GM12878 (cell line): ENCODE measurements at regions not wholly inside any gene's neighbourhood (a gene's known extent, or its start where the extent isn't known, plus 50 kb on each side); places are given as distances from the start of the nearest gene placed in this dataset.

Source experiments
- ATAC-seq: fragments of 200-7000 bp; cut with Tn5 transposase; 3 replicates; pipeline ENCODE4 v1.9.1; 2020; ENCODE audit warnings: mild to moderate bottlenecking, moderate library complexity
- BruUV-seq: library from RNA; stranded (reverse); fragments of 400-500 nt; replicated peaks from 2 replicates; lab custom pipeline; 2021; lab: Mats Ljungman, UMichigan
- CTCF ChIA-PET: fragments of 300-600 bp; sonication (Branson Sonifier 250); formaldehyde crosslinking; extraction: SDS; loops from one replicate; lab custom pipeline; 2021; ENCODE audit warnings: inconsistent platforms; lab: Yijun Ruan, JAX
- POLR2A ChIA-PET: fragments of 350-600 bp; formaldehyde crosslinking; extraction: SDS; loops from one replicate; lab custom pipeline; 2021; ENCODE audit warnings: inconsistent platforms; lab: Charles Lee
- RAD21 ChIA-PET: fragments of 300-600 bp; sonication (Branson Sonifier 250); formaldehyde crosslinking; loops from one replicate; lab custom pipeline; 2023; ENCODE audit warnings: antibody characterized with exemption; ENCODE audit not compliant: unreplicated experiment; lab: Charles Lee
- SMC1A ChIA-PET: fragments of 300-600 bp; sonication (Branson Sonifier 250); formaldehyde crosslinking; loops from one replicate; lab custom pipeline; 2023; ENCODE audit not compliant: unreplicated experiment, uncharacterized antibody; lab: Charles Lee
- DNase-seq: peaks from one replicate; pipeline ENCODE4 v3.0.0-alpha.2; 2011; ENCODE audit warnings: low read depth, low spot score
- FAIRE-seq: peaks from 3 replicates; lab custom pipeline; 2011; peaks lifted over from hg19 to GRCh38; lab: Jason Lieb, UNC
- H2AFZ ChIP-seq: 2 replicates; pipeline ENCODE4 v1.6.0; 2011; ENCODE audit warnings: low read depth, low read length, control low read depth; ENCODE audit not compliant: control insufficient read depth
- H3K27ac ChIP-seq: 2 replicates; pipeline ENCODE4 v1.5.1; 2011; ENCODE audit warnings: control low read depth; ENCODE audit not compliant: control insufficient read depth, insufficient read depth
- H3K27me3 ChIP-seq, 2 experiments: replicated peaks in 1 of 2; 2 replicates each; pipeline versions ENCODE4 v1.6.0 to v1.6.1; 2011; ENCODE audit warnings: low read length in 1 of 2; ENCODE audit not compliant: control insufficient read depth in 2 of 2, insufficient read depth in 2 of 2
- H3K36me3 ChIP-seq, 2 experiments: 2 replicates each; pipeline ENCODE4 v1.5.1; 2011; ENCODE audit warnings: low read length in 1 of 2; ENCODE audit not compliant: control insufficient read depth in 2 of 2, insufficient read depth in 2 of 2
- H3K4me1 ChIP-seq: 2 replicates; pipeline ENCODE4 v1.6.1; 2011; ENCODE audit warnings: mild to moderate bottlenecking, low read length, moderate library complexity, mixed read lengths; ENCODE audit not compliant: control insufficient read depth, insufficient read depth
- H3K4me2 ChIP-seq: 2 replicates; pipeline ENCODE4 v1.6.0; 2011; ENCODE audit warnings: control low read depth; ENCODE audit not compliant: control insufficient read depth, insufficient read depth
- H3K4me3 ChIP-seq: fragments of 200-600 bp; sonication (generic); 2 replicates; pipeline ENCODE4 v1.5.1; 2016
- H3K79me2 ChIP-seq: 2 replicates; pipeline ENCODE4 v1.6.0; 2011; ENCODE audit warnings: low read length; ENCODE audit not compliant: control insufficient read depth, insufficient read depth
- H3K9ac ChIP-seq: 2 replicates; pipeline ENCODE4 v1.8.0; 2011; ENCODE audit warnings: low read length, control low read depth, mixed read lengths; ENCODE audit not compliant: control insufficient read depth, insufficient read depth
- H3K9me3 ChIP-seq: replicated peaks from 3 replicates; pipeline ENCODE4 v1.5.1; 2011; ENCODE audit warnings: mild to moderate bottlenecking, low read length; ENCODE audit not compliant: control insufficient read depth, insufficient read depth
- H4K20me1 ChIP-seq: 2 replicates; pipeline ENCODE4 v1.6.0; 2011; ENCODE audit not compliant: control insufficient read depth, insufficient read depth
- CBX5 ChIP-seq: sonication (generic); IDR thresholded peaks from 2 replicates; pipeline ENCODE4 v1.6.1; 2016; ENCODE audit warnings: low read depth, moderate library complexity, mild to moderate bottlenecking, inconsistent platforms
- CEBPB ChIP-seq, 2 experiments: fragments of 150-350 bp in 1 of 2; IDR thresholded peaks; 2 replicates each; pipeline ENCODE4 v1.6.1; 2012 to 2014; ENCODE audit warnings: low read depth in 2 of 2, low read length in 2 of 2, borderline replicate concordance in 1 of 2, inconsistent platforms in 1 of 2
- HDAC6 ChIP-seq: fragments of 200-600 bp; sonication (generic); IDR thresholded peaks from one replicate; pipeline ENCODE4 v1.8.0; 2017; ENCODE audit warnings: antibody characterized with exemption; ENCODE audit not compliant: unreplicated experiment
- IKZF1 ChIP-seq: fragments of 450-650 bp; conservative IDR thresholded peaks from 2 replicates; pipeline ENCODE4 v1.6.1; 2017; ENCODE audit warnings: antibody characterized with exemption, mild to moderate bottlenecking
- MEF2B ChIP-seq: fragments of 450-650 bp; IDR thresholded peaks from 2 replicates; pipeline ENCODE4 v1.6.1; 2018; ENCODE audit warnings: mild to moderate bottlenecking, moderate library complexity; ENCODE audit not compliant: partially characterized antibody, poor library complexity, severe bottlenecking
- NBN ChIP-seq: fragments of 450-650 bp; IDR thresholded peaks from 2 replicates; pipeline ENCODE4 v1.6.1; 2016
- NFYB ChIP-seq: IDR thresholded peaks from 2 replicates; pipeline ENCODE4 v1.6.1; 2011; ENCODE audit warnings: low read depth, mild to moderate bottlenecking, low read length, improper control_type of control experiment, moderate library complexity; ENCODE audit not compliant: insufficient read depth
- NR2C1 ChIP-seq: fragments of 450-650 bp; IDR thresholded peaks from 2 replicates; pipeline ENCODE4 v1.6.1; 2017; ENCODE audit warnings: antibody characterized with exemption, mild to moderate bottlenecking, moderate library complexity
- RAD51 ChIP-seq: fragments of 450-650 bp; IDR thresholded peaks from 2 replicates; pipeline ENCODE4 v1.6.1; 2016; ENCODE audit warnings: moderate library complexity, mild to moderate bottlenecking, inconsistent platforms
- SIN3A ChIP-seq: IDR thresholded peaks from 2 replicates; pipeline ENCODE4 v1.6.1; 2012; ENCODE audit warnings: low read depth, low read length, improper control_type of control experiment
- SREBF2 ChIP-seq: IDR thresholded peaks from 2 replicates; pipeline ENCODE4 v1.6.1; 2012; ENCODE audit warnings: mild to moderate bottlenecking, low read length
- STAT1 ChIP-seq: fragments of 450-650 bp; conservative IDR thresholded peaks from 2 replicates; pipeline ENCODE4 v1.6.1; 2014; ENCODE audit warnings: antibody characterized with exemption, mild to moderate bottlenecking
- YY1 ChIP-seq: IDR thresholded peaks from 2 replicates; pipeline ENCODE4 v1.6.1; 2011; ENCODE audit warnings: low read depth, mild to moderate bottlenecking, low read length
- ZNF384 ChIP-seq: IDR thresholded peaks from 2 replicates; pipeline ENCODE4 v1.6.1; 2012; ENCODE audit warnings: low read depth, mild to moderate bottlenecking, low read length, improper control_type of control experiment, borderline replicate concordance
- WGBS: methylation state at CpG from one replicate; pipeline ENCODE4 v1.1.6; 2016; ENCODE audit warnings: low lambda C conversion rate; ENCODE audit not compliant: insufficient replicate concordance, insufficient coverage; ENCODE audit errors: missing lambda C conversion rate; 5-methylcytosine and 5-hydroxymethylcytosine counted together
- in situ Hi-C: fragments of 300-500 bp; cut with MboI; formaldehyde crosslinking; loops from 9 replicates; pipeline ENCODE4 v1.14.3; 2018; ENCODE audit warnings: mixed read lengths
- intact Hi-C: fragments of 100-400 bp; cut with micrococcal nuclease; formaldehyde crosslinking; loops from one replicate; pipeline ENCODE4 v1.14.2; 2022; ENCODE audit not compliant: unreplicated experiment
- TF ChIP-seq, protein P1 (sequence below): fragments of 450-650 bp; IDR thresholded peaks from 2 replicates; pipeline ENCODE4 v1.6.1; 2018; ENCODE audit warnings: mild to moderate bottlenecking, low read depth, moderate library complexity; ENCODE audit not compliant: partially characterized antibody
- TF ChIP-seq, protein P2 (sequence below): fragments of 450-650 bp; formaldehyde crosslinking; IDR thresholded peaks from 2 replicates; pipeline ENCODE4 v1.5.0; 2022; ENCODE audit warnings: mild to moderate bottlenecking, missing genetic modification characterization
- TF ChIP-seq, protein P3 (sequence below): fragments of 450-650 bp; IDR thresholded peaks from 2 replicates; pipeline ENCODE4 v1.6.1; 2017; ENCODE audit warnings: mild to moderate bottlenecking, low read depth, inconsistent platforms; ENCODE audit not compliant: poor library complexity, severe bottlenecking

DNA sequence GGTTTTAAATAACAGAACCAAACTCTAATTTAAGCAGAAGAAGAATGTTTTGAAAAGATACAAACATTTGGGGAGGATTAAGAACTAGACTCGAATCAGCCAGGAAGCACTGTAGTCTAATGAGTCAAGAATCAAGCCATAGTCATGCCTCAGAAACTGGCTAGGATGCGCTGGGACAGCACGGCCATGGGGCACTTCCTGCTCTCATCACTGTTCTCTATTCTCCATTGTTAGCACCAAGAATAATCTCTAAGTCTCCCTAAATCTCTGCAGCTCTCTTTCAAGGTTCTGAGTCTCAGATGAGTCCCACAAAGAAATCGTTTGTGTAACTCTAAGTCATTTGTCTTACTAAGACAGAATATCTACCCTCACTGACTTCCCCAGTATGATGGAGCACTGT lies 399.0 kb upstream of the KCNMB2 start (continued):
- TF ChIP-seq, protein P1, sequence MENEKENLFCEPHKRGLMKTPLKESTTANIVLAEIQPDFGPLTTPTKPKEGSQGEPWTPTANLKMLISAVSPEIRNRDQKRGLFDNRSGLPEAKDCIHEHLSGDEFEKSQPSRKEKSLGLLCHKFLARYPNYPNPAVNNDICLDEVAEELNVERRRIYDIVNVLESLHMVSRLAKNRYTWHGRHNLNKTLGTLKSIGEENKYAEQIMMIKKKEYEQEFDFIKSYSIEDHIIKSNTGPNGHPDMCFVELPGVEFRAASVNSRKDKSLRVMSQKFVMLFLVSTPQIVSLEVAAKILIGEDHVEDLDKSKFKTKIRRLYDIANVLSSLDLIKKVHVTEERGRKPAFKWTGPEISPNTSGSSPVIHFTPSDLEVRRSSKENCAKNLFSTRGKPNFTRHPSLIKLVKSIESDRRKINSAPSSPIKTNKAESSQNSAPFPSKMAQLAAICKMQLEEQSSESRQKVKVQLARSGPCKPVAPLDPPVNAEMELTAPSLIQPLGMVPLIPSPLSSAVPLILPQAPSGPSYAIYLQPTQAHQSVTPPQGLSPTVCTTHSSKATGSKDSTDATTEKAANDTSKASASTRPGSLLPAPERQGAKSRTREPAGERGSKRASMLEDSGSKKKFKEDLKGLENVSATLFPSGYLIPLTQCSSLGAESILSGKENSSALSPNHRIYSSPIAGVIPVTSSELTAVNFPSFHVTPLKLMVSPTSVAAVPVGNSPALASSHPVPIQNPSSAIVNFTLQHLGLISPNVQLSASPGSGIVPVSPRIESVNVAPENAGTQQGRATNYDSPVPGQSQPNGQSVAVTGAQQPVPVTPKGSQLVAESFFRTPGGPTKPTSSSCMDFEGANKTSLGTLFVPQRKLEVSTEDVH = no peak
- no peak for TF ChIP-seq NR2C1

DNA sequence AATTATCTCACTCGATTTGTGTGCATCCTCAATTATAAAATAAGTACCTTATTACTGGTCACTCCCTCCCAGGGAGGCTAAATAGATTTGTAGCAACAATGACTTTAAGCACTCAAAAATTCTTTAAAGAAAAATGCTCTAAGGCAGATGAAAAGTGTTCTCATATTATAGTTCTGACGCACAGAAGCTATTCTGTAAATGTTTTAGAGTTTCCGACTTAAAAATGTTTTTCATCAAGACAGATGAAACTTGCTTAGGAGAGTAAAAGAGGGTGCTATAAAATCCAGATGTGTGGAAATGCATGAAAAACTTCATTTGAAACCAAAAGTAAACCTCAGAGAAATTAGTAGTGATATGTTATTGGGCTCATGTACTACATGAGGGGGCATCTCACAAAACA lies 398.4 kb upstream of the KCNMB2 start:
- H3K4me1 ChIP-seq = no peaks in the 10 kb centered on the region
- POLR2A ChIA-PET = no interaction called here
- no peak for TF ChIP-seq SIN3A
- TF ChIP-seq ZNF384 = no peak
- TF ChIP-seq MEF2B = no peak
- TF ChIP-seq SREBF2 = no peak
- no peak for TF ChIP-seq STAT1
- no peak for TF ChIP-seq CBX5
- no peak for TF ChIP-seq YY1
- TF ChIP-seq CEBPB (IDR thresholded peaks at IDR 0.05; ENCODE audit: borderline replicate concordance in 1 of 2, low read depth in 2 of 2, low read length in 2 of 2) = no peak
- no peak for TF ChIP-seq IKZF1
- TF ChIP-seq RAD51 = no peak
- TF ChIP-seq, protein P2, sequence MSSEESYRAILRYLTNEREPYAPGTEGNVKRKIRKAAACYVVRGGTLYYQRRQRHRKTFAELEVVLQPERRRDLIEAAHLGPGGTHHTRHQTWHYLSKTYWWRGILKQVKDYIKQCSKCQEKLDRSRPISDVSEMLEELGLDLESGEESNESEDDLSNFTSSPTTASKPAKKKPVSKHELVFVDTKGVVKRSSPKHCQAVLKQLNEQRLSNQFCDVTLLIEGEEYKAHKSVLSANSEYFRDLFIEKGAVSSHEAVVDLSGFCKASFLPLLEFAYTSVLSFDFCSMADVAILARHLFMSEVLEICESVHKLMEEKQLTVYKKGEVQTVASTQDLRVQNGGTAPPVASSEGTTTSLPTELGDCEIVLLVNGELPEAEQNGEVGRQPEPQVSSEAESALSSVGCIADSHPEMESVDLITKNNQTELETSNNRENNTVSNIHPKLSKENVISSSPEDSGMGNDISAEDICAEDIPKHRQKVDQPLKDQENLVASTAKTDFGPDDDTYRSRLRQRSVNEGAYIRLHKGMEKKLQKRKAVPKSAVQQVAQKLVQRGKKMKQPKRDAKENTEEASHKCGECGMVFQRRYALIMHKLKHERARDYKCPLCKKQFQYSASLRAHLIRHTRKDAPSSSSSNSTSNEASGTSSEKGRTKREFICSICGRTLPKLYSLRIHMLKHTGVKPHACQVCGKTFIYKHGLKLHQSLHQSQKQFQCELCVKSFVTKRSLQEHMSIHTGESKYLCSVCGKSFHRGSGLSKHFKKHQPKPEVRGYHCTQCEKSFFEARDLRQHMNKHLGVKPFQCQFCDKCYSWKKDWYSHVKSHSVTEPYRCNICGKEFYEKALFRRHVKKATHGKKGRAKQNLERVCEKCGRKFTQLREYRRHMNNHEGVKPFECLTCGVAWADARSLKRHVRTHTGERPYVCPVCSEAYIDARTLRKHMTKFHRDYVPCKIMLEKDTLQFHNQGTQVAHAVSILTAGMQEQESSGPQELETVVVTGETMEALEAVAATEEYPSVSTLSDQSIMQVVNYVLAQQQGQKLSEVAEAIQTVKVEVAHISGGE (CRISPR knock-in tag) = no peak
- TF ChIP-seq NBN = no peak
- TF ChIP-seq, protein P3, sequence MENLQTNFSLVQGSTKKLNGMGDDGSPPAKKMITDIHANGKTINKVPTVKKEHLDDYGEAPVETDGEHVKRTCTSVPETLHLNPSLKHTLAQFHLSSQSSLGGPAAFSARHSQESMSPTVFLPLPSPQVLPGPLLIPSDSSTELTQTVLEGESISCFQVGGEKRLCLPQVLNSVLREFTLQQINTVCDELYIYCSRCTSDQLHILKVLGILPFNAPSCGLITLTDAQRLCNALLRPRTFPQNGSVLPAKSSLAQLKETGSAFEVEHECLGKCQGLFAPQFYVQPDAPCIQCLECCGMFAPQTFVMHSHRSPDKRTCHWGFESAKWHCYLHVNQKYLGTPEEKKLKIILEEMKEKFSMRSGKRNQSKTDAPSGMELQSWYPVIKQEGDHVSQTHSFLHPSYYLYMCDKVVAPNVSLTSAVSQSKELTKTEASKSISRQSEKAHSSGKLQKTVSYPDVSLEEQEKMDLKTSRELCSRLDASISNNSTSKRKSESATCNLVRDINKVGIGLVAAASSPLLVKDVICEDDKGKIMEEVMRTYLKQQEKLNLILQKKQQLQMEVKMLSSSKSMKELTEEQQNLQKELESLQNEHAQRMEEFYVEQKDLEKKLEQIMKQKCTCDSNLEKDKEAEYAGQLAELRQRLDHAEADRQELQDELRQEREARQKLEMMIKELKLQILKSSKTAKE = no peak
- TF ChIP-seq HDAC6 = no peak
- TF ChIP-seq NFYB = no peak

More for the DNA sequence above, 398.4 kb upstream of the KCNMB2 start:
- Histone ChIP-seq H3K4me2 (no peak overlapping the region), H4K20me1 (no peaks in the 10 kb centered on the region; the same call in 1 of the 2 replicates), H3K9ac (no peak overlapping the region), H3K79me2 (no peaks in the 10 kb centered on the region), H3K9me3 (no peaks in the 10 kb centered on the region), H3K27me3 (no peaks in the 10 kb centered on the region), H3K27ac (no peak overlapping the region), H3K36me3 (no peaks in the 10 kb centered on the region), H3K4me3 (no peak overlapping the region), H2AFZ (no peak overlapping the region)
- DNase-seq (no peak), FAIRE-seq (no peak), ATAC-seq (no peak)
- ChIA-PET RAD21 (no interaction called here), CTCF (no interaction called here), SMC1A (interaction anchor here (1.0 kb wide), 1 partner anchor 14 kb away, joined by 4 read pairs; no protein-coding TSS in a partner anchor)
- no TSS peak for BruUV-seq
- WGBS = 44% methylated on average over 3 of the region's 3 CpGs
- in situ Hi-C loops (no loop called here), intact Hi-C loops (no loop called here)
